ENCODE measurements at regions not wholly inside any gene's neighbourhood (a gene's known extent, or its start where the extent isn't known, plus 50 kb on each side); places are given as distances from the start of the nearest gene placed in this dataset.

DNA sequence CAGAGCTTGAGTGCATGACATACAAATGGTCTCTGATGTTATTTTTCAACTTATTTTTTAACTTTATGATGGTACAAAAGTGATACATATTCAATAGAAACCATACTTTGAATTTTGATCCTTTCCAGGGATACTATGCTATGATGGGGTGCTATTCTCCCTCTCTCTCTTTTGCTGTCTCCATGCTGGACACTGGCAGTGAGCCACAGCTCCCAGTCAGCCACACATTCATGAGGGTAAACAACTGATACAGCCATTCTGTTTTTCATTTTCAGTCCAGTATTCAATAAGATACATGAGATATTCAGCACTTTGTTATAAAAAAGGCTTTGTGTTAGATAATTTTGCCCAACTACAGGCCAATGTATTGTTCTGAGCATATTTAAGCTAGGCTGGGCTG lies 859.3 kb upstream of the KLHL29 start:
- TF ChIP-seq YY1 (IDR thresholded peaks at IDR 0.05; ENCODE audit: insufficient read depth, insufficient read length) (no peak), SUZ12 (IDR thresholded peaks at IDR 0.05; ENCODE audit: extremely low read depth, insufficient read depth, insufficient read length) (no peak)
